ENCODE measurements at regions not wholly inside any gene's neighbourhood (a gene's known extent, or its start where the extent isn't known, plus 50 kb on each side); places are given as distances from the start of the nearest gene placed in this dataset.

DNA sequence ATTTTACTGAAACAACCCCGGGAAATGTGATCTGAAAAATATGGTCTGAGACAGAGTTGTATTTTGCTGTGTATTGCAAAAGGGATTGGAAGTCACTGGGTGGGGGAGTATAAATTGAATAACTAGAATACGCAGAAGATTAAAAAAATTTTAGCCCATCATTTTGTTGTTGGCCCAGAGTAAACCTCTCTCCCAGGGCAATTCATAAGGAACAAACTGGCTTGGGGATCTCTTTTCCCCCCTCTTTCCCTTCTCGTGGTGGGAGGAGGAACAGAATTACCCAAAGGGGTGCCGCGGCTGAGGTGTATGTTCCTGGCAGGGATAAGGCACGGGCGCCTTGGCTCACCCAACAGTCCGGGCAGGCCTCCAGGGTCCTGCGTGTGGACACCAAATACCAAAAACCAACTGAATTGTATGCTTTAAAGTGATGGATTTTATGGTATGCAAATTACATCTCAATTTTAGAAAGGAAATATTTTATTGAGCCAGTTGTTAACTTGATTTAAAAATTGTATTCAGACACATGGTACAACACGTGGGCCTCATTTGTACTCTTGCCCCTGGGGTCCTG is 121.2 kb upstream of the SPRED2 start:
- no peak overlapping the region for H3K4me3 ChIP-seq
- intact Hi-C loops (cut with DNase I): no loop called here
- DNase-seq (no peak), ATAC-seq (no peak)
- no peaks in the 10 kb centered on the region for H3K27me3 ChIP-seq (ENCODE audit: low read depth)
- no peaks in the 10 kb centered on the region for H3K4me1 ChIP-seq
- H3K27ac ChIP-seq: no peak overlapping the region
- TF ChIP-seq, protein P1, sequence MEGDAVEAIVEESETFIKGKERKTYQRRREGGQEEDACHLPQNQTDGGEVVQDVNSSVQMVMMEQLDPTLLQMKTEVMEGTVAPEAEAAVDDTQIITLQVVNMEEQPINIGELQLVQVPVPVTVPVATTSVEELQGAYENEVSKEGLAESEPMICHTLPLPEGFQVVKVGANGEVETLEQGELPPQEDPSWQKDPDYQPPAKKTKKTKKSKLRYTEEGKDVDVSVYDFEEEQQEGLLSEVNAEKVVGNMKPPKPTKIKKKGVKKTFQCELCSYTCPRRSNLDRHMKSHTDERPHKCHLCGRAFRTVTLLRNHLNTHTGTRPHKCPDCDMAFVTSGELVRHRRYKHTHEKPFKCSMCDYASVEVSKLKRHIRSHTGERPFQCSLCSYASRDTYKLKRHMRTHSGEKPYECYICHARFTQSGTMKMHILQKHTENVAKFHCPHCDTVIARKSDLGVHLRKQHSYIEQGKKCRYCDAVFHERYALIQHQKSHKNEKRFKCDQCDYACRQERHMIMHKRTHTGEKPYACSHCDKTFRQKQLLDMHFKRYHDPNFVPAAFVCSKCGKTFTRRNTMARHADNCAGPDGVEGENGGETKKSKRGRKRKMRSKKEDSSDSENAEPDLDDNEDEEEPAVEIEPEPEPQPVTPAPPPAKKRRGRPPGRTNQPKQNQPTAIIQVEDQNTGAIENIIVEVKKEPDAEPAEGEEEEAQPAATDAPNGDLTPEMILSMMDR (IDR thresholded peaks at IDR 0.05): no peak
- no peaks in the 10 kb centered on the region for H3K9me3 ChIP-seq
- H3K36me3 ChIP-seq: no peaks in the 10 kb centered on the region

DNA sequence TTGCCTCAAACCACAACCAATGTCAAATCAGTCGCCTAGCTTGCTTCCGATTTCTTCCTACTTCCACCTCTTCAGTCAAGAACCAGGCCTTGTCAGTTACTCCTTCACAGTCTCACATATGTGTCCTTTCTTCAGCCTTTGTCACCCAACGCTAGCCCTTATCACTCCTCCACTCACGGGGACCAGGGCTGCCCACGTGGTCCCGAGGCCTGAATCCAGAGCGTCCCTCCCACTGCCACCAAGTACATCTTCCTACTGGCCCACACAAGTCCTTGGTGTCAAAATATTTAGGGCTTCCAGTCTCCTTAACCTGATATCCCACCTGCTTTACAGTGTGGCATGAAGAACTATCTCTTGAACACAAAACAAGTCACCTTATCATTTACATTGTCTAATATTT is 119.1 kb upstream of the SPRED2 start:
- no peaks in the 10 kb centered on the region for H3K36me3 ChIP-seq
- no peak overlapping the region for H3K4me3 ChIP-seq
- intact Hi-C loops (cut with DNase I): no loop called here
- H3K27ac ChIP-seq: no peak overlapping the region
- no peaks in the 10 kb centered on the region for H3K27me3 ChIP-seq (ENCODE audit: low read depth)
- no peaks in the 10 kb centered on the region for H3K9me3 ChIP-seq
- TF ChIP-seq, protein P1 (IDR thresholded peaks at IDR 0.05): no peak
- no peak for ATAC-seq
- H3K4me1 ChIP-seq: no peaks in the 10 kb centered on the region
- no peak for DNase-seq

DNA sequence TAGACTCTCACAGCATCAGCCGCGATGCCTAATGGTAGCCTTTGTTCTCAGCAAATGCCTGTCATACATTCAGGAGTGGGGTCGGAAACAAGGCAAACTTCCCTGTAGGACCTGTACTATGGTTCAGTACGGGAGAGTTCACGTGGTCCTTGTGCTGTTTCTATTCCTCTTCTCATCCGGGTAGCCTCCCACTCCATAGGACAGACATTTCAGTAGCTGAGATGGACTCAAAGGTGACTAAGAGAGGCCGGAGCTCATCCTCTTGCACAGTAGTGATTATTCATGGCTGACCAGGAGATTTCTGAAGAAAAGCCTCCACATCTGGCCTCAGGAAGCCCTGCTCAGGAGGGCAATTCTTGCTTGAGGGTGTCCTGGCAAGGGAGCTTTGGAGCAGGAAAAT is 117.8 kb upstream of the SPRED2 start:
- H3K36me3 ChIP-seq: no peaks in the 10 kb centered on the region
- no peaks in the 10 kb centered on the region for H3K9me3 ChIP-seq
- TF ChIP-seq, protein P1 (IDR thresholded peaks at IDR 0.05): no peak
- ATAC-seq (no peak), DNase-seq (no peak)
- H3K4me1 ChIP-seq: no peaks in the 10 kb centered on the region
- no peak overlapping the region for H3K27ac ChIP-seq
- H3K27me3 ChIP-seq (ENCODE audit: low read depth): no peaks in the 10 kb centered on the region
- H3K4me3 ChIP-seq: no peak overlapping the region
- intact Hi-C loops (cut with DNase I): no loop called here

DNA sequence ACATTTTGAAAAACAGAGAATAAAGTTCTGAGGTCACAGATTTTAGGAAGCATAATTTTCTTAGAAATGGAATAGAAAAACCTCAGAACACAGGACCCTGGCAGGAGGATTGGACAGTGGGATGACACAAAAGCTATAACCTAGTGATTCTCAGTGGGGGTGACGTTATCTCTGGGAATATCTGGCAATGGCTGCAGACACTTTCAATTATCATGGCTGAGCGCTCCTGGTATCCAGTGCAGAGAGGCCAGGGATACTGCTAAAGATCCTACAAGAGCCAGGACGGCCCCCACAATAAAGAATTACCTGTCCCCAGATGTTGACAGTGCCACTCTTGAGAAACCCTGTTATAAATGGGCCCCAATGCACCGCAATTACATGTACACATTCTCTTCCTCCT is 117.2 kb upstream of the SPRED2 start:
- TF ChIP-seq, protein P1 (IDR thresholded peaks at IDR 0.05): no peak
- Histone ChIP-seq H3K36me3 (no peaks in the 10 kb centered on the region), H3K4me1 (no peaks in the 10 kb centered on the region), H3K27me3 (ENCODE audit: low read depth) (no peaks in the 10 kb centered on the region), H3K4me3 (no peak overlapping the region), H3K9me3 (no peaks in the 10 kb centered on the region), H3K27ac (no peak overlapping the region)
- intact Hi-C loops (cut with DNase I): loop anchor here (10.0 kb wide), 1 partner anchor 285 kb away; no protein-coding TSS in a partner anchor
- no peak for DNase-seq
- no peak for ATAC-seq

DNA sequence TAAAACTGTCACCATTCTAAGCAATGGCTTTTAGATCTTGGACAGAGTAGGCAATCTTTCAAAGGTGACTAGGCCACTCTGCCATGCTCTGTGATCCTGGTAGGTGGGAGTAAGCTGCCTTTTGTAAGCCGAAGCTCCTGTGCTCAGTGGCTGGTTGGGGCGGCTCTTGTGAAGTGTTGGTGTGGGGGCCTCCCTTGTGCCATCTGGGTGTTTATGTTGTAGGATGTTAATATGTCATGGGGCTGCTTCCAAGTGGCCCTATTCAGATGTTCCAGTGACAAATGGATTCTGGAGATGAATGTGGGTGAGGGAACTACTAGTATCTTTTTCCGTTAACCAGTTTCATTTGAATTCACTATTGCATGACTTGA is 116.8 kb upstream of the SPRED2 start:
- ATAC-seq: no peak
- DNase-seq: no peak
- no peaks in the 10 kb centered on the region for H3K27me3 ChIP-seq (ENCODE audit: low read depth)
- intact Hi-C loops (cut with DNase I): loop anchor here (10.0 kb wide), 1 partner anchor 284 kb away; no protein-coding TSS in a partner anchor
- no peak overlapping the region for H3K27ac ChIP-seq
- no peak overlapping the region for H3K4me3 ChIP-seq
- no peaks in the 10 kb centered on the region for H3K36me3 ChIP-seq
- no peaks in the 10 kb centered on the region for H3K4me1 ChIP-seq
- H3K9me3 ChIP-seq: no peaks in the 10 kb centered on the region
- TF ChIP-seq, protein P1 (IDR thresholded peaks at IDR 0.05): no peak

Data from lower lobe of right lung (tissue), 2 donors.